IMR-90 (cell line): ENCODE measurements at regions not wholly inside any gene's neighbourhood (a gene's known extent, or its start where the extent isn't known, plus 50 kb on each side); places are given as distances from the start of the nearest gene placed in this dataset.

Experiments used
- ATAC-seq: fragments of 200-7000 bp; cut with Tn5 transposase; 2 replicates; pipeline ENCODE4 v1.9.1; 2020; ENCODE audit warnings: low read depth, mild to moderate bottlenecking, moderate library complexity
- BruUV-seq: library from RNA; stranded (reverse); fragments of 400-500 nt; replicated peaks from 2 replicates; lab custom pipeline; 2021; lab: Mats Ljungman, UMichigan
- CTCF ChIA-PET: fragments of 300-600 bp; formaldehyde crosslinking; extraction: SDS; loops from one replicate; lab custom pipeline; 2021; ENCODE audit warnings: antibody characterized with exemption; lab: Yijun Ruan, JAX
- POLR2A ChIA-PET: fragments of 300-600 bp; sonication (Branson Sonifier 250); formaldehyde crosslinking; loops from one replicate; lab custom pipeline; 2022; ENCODE audit warnings: antibody characterized with exemption; ENCODE audit not compliant: unreplicated experiment; lab: Charles Lee
- DNase-seq: peaks from one replicate; pipeline ENCODE4 v3.0.0; 2013
- H2AFZ ChIP-seq: replicated peaks from 2 replicates; pipeline ENCODE3; 2013; ENCODE audit warnings: low read length, mild to moderate bottlenecking; ENCODE audit not compliant: poor library complexity
- H2AK5ac ChIP-seq: 2 replicates; pipeline ENCODE4 v1.6.1; 2013; ENCODE audit warnings: low read depth, low read length, inconsistent platforms
- H2AK9ac ChIP-seq: replicated peaks from 2 replicates; pipeline ENCODE3; 2013; ENCODE audit warnings: mild to moderate bottlenecking, low read depth, low read length, moderate library complexity; ENCODE audit not compliant: poor library complexity
- H2BK120ac ChIP-seq: 2 replicates; pipeline ENCODE4 v1.6.1; 2013; ENCODE audit warnings: low read depth, low read length, inconsistent platforms
- H2BK15ac ChIP-seq: 3 replicates; pipeline ENCODE4 v1.6.1; 2013; ENCODE audit warnings: low read depth, low read length, inconsistent platforms
- H2BK20ac ChIP-seq: 2 replicates; pipeline ENCODE4 v1.6.1; 2013; ENCODE audit warnings: low read depth, mild to moderate bottlenecking, inconsistent platforms, low read length, moderate library complexity
- H2BK5ac ChIP-seq: 2 replicates; pipeline ENCODE4 v1.6.1; 2013; ENCODE audit warnings: mild to moderate bottlenecking, low read depth, low read length, inconsistent platforms; ENCODE audit not compliant: poor library complexity, severe bottlenecking
- H3K14ac ChIP-seq: replicated peaks from 2 replicates; pipeline ENCODE4 v1.6.1; 2013; ENCODE audit warnings: low read depth, low read length, inconsistent platforms
- H3K18ac ChIP-seq: 2 replicates; pipeline ENCODE4 v1.6.1; 2013; ENCODE audit warnings: low read depth, low read length, control low read depth
- H3K23ac ChIP-seq: 2 replicates; pipeline ENCODE4 v1.6.1; 2013; ENCODE audit warnings: low read depth, low read length, inconsistent platforms
- H3K27ac ChIP-seq: 2 replicates; pipeline ENCODE4 v1.5.1; 2013; ENCODE audit warnings: mild to moderate bottlenecking, control low read depth, low read length; ENCODE audit not compliant: insufficient read depth
- H3K27me3 ChIP-seq: 2 replicates; pipeline ENCODE4 v1.6.1; 2013; ENCODE audit warnings: low read length; ENCODE audit not compliant: control insufficient read depth, insufficient read depth
- H3K36me3 ChIP-seq: 2 replicates; pipeline ENCODE4 v1.6.1; 2013; ENCODE audit warnings: low read length, mixed read lengths; ENCODE audit not compliant: control insufficient read depth, insufficient read depth
- H3K4ac ChIP-seq: 2 replicates; pipeline ENCODE4 v1.6.1; 2013; ENCODE audit warnings: low read depth, low read length, inconsistent platforms
- H3K4me1 ChIP-seq: 2 replicates; pipeline ENCODE4 v1.6.1; 2013; ENCODE audit warnings: low read length, mixed read lengths; ENCODE audit not compliant: control insufficient read depth, insufficient read depth
- H3K4me2 ChIP-seq: 2 replicates; pipeline ENCODE4 v1.6.1; 2013; ENCODE audit warnings: low read depth, mild to moderate bottlenecking, control low read depth, low read length, moderate library complexity
- H3K4me3 ChIP-seq: 2 replicates; pipeline ENCODE4 v1.5.1; 2013; ENCODE audit warnings: low read depth, mild to moderate bottlenecking, control low read depth, low read length, moderate library complexity; ENCODE audit not compliant: insufficient read depth
- H3K56ac ChIP-seq: 2 replicates; pipeline ENCODE4 v1.6.1; 2013; ENCODE audit warnings: low read length, inconsistent platforms; ENCODE audit not compliant: insufficient read depth; ENCODE audit errors: extremely low read depth
- H3K79me1 ChIP-seq, 2 experiments: 2 replicates each; pipeline ENCODE4 v1.6.1; 2013; ENCODE audit warnings: low read length in 2 of 2, inconsistent platforms in 1 of 2, low read depth in 1 of 2
- H3K9ac ChIP-seq: 2 replicates; pipeline ENCODE4 v1.6.1; 2013; ENCODE audit warnings: low read depth, low read length, control low read depth
- H3K9me1 ChIP-seq: 2 replicates; pipeline ENCODE4 v1.6.1; 2013; ENCODE audit warnings: low read length, inconsistent platforms; ENCODE audit not compliant: insufficient read depth
- H3K9me3 ChIP-seq: 2 replicates; pipeline ENCODE4 v1.6.1; 2013; ENCODE audit warnings: low read length; ENCODE audit not compliant: control insufficient read depth, insufficient read depth
- H4K20me1 ChIP-seq: 2 replicates; pipeline ENCODE4 v1.6.1; 2013; ENCODE audit warnings: low read length, inconsistent platforms; ENCODE audit not compliant: insufficient read depth
- H4K5ac ChIP-seq: 2 replicates; pipeline ENCODE4 v1.6.1; 2013; ENCODE audit warnings: mild to moderate bottlenecking, low read depth, low read length, control low read depth
- H4K8ac ChIP-seq, 2 experiments: 2 replicates each; pipeline ENCODE4 v1.6.1; 2013; ENCODE audit warnings: low read depth in 2 of 2, low read length in 2 of 2, control low read depth in 1 of 2, inconsistent platforms in 1 of 2
- H4K91ac ChIP-seq: 2 replicates; pipeline ENCODE4 v1.6.1; 2013; ENCODE audit warnings: low read depth, low read length, inconsistent platforms; ENCODE audit not compliant: insufficient read depth
- POLR2A ChIP-seq: IDR thresholded peaks from 2 replicates; pipeline ENCODE4 v1.6.1; 2012; ENCODE audit warnings: mild to moderate bottlenecking, low read depth, low read length
- WGBS, 2 experiments: methylation state at CpG; one replicate each; pipeline versions ENCODE4 v1.1.5 to v1.1.7; 2013; ENCODE audit warnings: missing lambda C conversion rate in 2 of 2; ENCODE audit not compliant: insufficient read length in 1 of 2; ENCODE audit errors: extremely low coverage in 2 of 2; 5-methylcytosine and 5-hydroxymethylcytosine counted together
- dilution Hi-C: fragments of 300-500 bp; cut with HindIII; formaldehyde crosslinking; loops from one replicate; pipeline ENCODE4 v1.14.3; 2018; ENCODE audit warnings: low sequenced_read_pairs; ENCODE audit not compliant: unreplicated experiment
- in situ Hi-C: fragments of 300-500 bp; cut with MboI; formaldehyde crosslinking; loops from 3 replicates; pipeline ENCODE4 v1.14.3; 2019; ENCODE audit warnings: low sequenced_read_pairs, inconsistent platforms, mixed read lengths
- intact Hi-C: fragments of 100-400 bp; cut with micrococcal nuclease; formaldehyde crosslinking; loops from 2 replicates; pipeline ENCODE4 v1.10.0; 2022
- TF ChIP-seq, protein P1 (sequence below): fragments of 150-350 bp; IDR thresholded peaks from 2 replicates; pipeline ENCODE4 v1.6.1; 2017; ENCODE audit warnings: mild to moderate bottlenecking, antibody characterized with exemption, low read length, low read depth

DNA sequence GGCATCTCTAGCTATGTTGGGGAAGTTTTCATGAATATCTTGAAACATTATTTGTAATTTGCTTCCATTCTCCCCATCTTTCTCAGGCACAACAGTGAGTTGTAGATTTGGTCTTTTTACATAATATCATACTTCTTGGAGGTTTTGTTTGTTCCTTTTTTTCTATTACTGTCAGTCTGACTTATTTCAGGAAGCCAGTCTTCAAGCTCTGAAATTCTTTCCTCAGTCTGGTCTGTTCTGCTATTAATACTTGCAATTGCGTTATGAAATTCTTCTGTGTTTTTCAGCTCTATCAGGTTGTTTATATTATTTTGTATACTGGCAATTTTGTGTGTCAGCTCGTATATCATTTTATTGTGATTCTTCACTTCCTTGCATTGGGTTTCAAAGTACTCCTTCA, 424.6 kb upstream of the PTBP2 start:
- H3K9me1 ChIP-seq: no peaks in the 10 kb centered on the region; the same call in 1 of the 2 replicates
- H3K27me3 ChIP-seq: no peaks in the 10 kb centered on the region
- intact Hi-C loops (no loop called here), in situ Hi-C loops (no loop called here), dilution Hi-C loops (no loop called here)
- no peak overlapping the region for H2AK9ac ChIP-seq
- no peak overlapping the region for H4K8ac ChIP-seq
- ATAC-seq (no peak), DNase-seq (no peak)
- H2AK5ac ChIP-seq: no peak overlapping the region
- no peak overlapping the region for H3K9ac ChIP-seq
- BruUV-seq: no TSS peak
- CTCF ChIA-PET: no interaction called here
- H2BK15ac ChIP-seq: no peak overlapping the region
- no peak overlapping the region for H3K23ac ChIP-seq
- POLR2A ChIA-PET: no interaction called here
- no peaks in the 10 kb centered on the region for H3K79me1 ChIP-seq
- no peak overlapping the region for H3K4ac ChIP-seq
- no peak overlapping the region for H3K18ac ChIP-seq
- H3K14ac ChIP-seq: no peak overlapping the region
- H2BK120ac ChIP-seq: no peak overlapping the region
- no peak overlapping the region for H3K4me2 ChIP-seq
- H4K91ac ChIP-seq: no peak overlapping the region
- H3K27ac ChIP-seq: no peak overlapping the region
- no peak overlapping the region for H3K4me3 ChIP-seq
- no peaks in the 10 kb centered on the region for H3K9me3 ChIP-seq
- no peaks in the 10 kb centered on the region for H4K20me1 ChIP-seq
- H2BK20ac ChIP-seq: no peak overlapping the region
- no peak overlapping the region for H2BK5ac ChIP-seq
- no peak overlapping the region for H3K56ac ChIP-seq
- no peak overlapping the region for H4K5ac ChIP-seq
- no peaks in the 10 kb centered on the region for H3K36me3 ChIP-seq
- no peak overlapping the region for H2AFZ ChIP-seq
- 80% methylated on average over 1 of the region's 2 CpGs; no CpG with 5 or more reads in 1 of the 2 experiments for WGBS, 2 experiments
- TF ChIP-seq POLR2A: no peak
- TF ChIP-seq, protein P1, sequence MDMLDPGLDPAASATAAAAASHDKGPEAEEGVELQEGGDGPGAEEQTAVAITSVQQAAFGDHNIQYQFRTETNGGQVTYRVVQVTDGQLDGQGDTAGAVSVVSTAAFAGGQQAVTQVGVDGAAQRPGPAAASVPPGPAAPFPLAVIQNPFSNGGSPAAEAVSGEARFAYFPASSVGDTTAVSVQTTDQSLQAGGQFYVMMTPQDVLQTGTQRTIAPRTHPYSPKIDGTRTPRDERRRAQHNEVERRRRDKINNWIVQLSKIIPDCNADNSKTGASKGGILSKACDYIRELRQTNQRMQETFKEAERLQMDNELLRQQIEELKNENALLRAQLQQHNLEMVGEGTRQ: no peak
- no peaks in the 10 kb centered on the region for H3K4me1 ChIP-seq
